H1 (cell line): ENCODE measurements at regions not wholly inside any gene's neighbourhood (a gene's known extent, or its start where the extent isn't known, plus 50 kb on each side); places are given as distances from the start of the nearest gene placed in this dataset.

Source experiments
- CTCF ChIA-PET: fragments of 300-600 bp; sonication (Branson Sonifier 250); formaldehyde crosslinking; loops from one replicate; lab custom pipeline; 2021; ENCODE audit not compliant: partially characterized antibody; lab: Charles Lee
- POLR2A ChIA-PET: fragments of 300-600 bp; sonication (Branson Sonifier 250); formaldehyde crosslinking; loops from one replicate; lab custom pipeline; 2021; ENCODE audit warnings: inconsistent platforms; ENCODE audit not compliant: partially characterized antibody; lab: Charles Lee
- DNase-seq, 2 experiments: peaks; one replicate each; pipeline versions ENCODE4 v3.0.0 to v3.0.0-alpha.2; 2010 to 2022; ENCODE audit warnings: low spot score in 2 of 2, low read depth in 1 of 2, mixed read lengths in 1 of 2
- FAIRE-seq: peaks from 2 replicates; lab custom pipeline; 2011; peaks lifted over from hg19 to GRCh38; lab: Jason Lieb, UNC
- H2AFZ ChIP-seq: 2 replicates; pipeline ENCODE4 v1.8.1; 2012; ENCODE audit warnings: low read length, inconsistent platforms
- H2AK5ac ChIP-seq: 2 replicates; pipeline ENCODE4 v1.6.1; 2013; ENCODE audit warnings: low read depth, low read length
- H2BK120ac ChIP-seq: replicated peaks from 2 replicates; pipeline ENCODE3; 2013; ENCODE audit warnings: low read depth, low read length, inconsistent platforms
- H2BK12ac ChIP-seq: 2 replicates; pipeline ENCODE4 v1.6.1; 2013; ENCODE audit warnings: low read depth, low read length
- H2BK15ac ChIP-seq: 2 replicates; pipeline ENCODE4 v1.6.1; 2013; ENCODE audit warnings: low read length
- H2BK20ac ChIP-seq: 2 replicates; pipeline ENCODE4 v1.6.1; 2013; ENCODE audit warnings: low read length
- H2BK5ac ChIP-seq: 2 replicates; pipeline ENCODE4 v1.6.1; 2013; ENCODE audit warnings: low read depth, low read length
- H3K14ac ChIP-seq: 2 replicates; pipeline ENCODE4 v1.6.1; 2013; ENCODE audit warnings: inconsistent platforms; ENCODE audit not compliant: insufficient read length
- H3K18ac ChIP-seq: 2 replicates; pipeline ENCODE4 v1.6.1; 2013; ENCODE audit warnings: low read length; ENCODE audit errors: extremely low read depth
- H3K23ac ChIP-seq: 2 replicates; pipeline ENCODE4 v1.6.1; 2013; ENCODE audit warnings: inconsistent platforms; ENCODE audit not compliant: insufficient read length
- H3K23me2 ChIP-seq: 2 replicates; pipeline ENCODE4 v1.6.1; 2013; ENCODE audit warnings: low read depth, low read length
- H3K27ac ChIP-seq: 2 replicates; pipeline ENCODE4 v1.6.1; 2011; ENCODE audit warnings: low read depth, low read length, inconsistent platforms
- H3K27me3 ChIP-seq, 4 experiments: replicated peaks in 1 of 4; 1 replicate in 1 of 4; 2 replicates in 3 of 4; pipeline versions ENCODE4 v1.6.1 to v1.8.1; 2011 to 2013; ENCODE audit warnings: low read length in 3 of 4, mild to moderate bottlenecking in 3 of 4, inconsistent platforms in 2 of 4, mixed read lengths in 2 of 4, moderate library complexity in 1 of 4; ENCODE audit not compliant: control insufficient read depth in 3 of 4, insufficient read depth in 3 of 4; ENCODE audit errors: extremely low read depth in 1 of 4
- H3K36me3 ChIP-seq, 4 experiments: 2 replicates each; pipeline versions ENCODE4 v1.6.1 to v1.8.1; 2011 to 2013; ENCODE audit warnings: mild to moderate bottlenecking in 4 of 4, low read length in 3 of 4, moderate library complexity in 2 of 4, control low read depth in 1 of 4, inconsistent platforms in 1 of 4; ENCODE audit not compliant: insufficient read depth in 4 of 4, control insufficient read depth in 2 of 4
- H3K4ac ChIP-seq: replicated peaks from 2 replicates; pipeline ENCODE3; 2013; ENCODE audit warnings: low read length, low read depth, mixed read lengths, inconsistent platforms; ENCODE audit not compliant: insufficient read length
- H3K4me1 ChIP-seq, 4 experiments: replicated peaks in 1 of 4; 1 replicate in 1 of 4; 2 replicates in 3 of 4; pipeline versions ENCODE4 v1.6.1 to v1.8.1; 2011 to 2013; ENCODE audit warnings: low read length in 3 of 4, inconsistent platforms in 2 of 4, mixed read lengths in 1 of 4; ENCODE audit not compliant: insufficient read depth in 4 of 4, control insufficient read depth in 3 of 4
- H3K4me2 ChIP-seq, 2 experiments: 2 replicates each; pipeline versions ENCODE4 v1.6.1 to v1.8.1; 2011 to 2013; ENCODE audit warnings: low read depth in 2 of 2, low read length in 2 of 2, control low read depth in 1 of 2, inconsistent platforms in 1 of 2, mild to moderate bottlenecking in 1 of 2; ENCODE audit not compliant: insufficient read depth in 1 of 2
- H3K4me3 ChIP-seq, 4 experiments: fragments of 200-600, 300-600 bp in 1 of 4; sonication (generic), shearing (Covaris generic), sonication (Bioruptor Twin) in 1 of 4; 2 replicates each; pipeline versions ENCODE4 v1.5.1 to v1.8.1; 2011 to 2016; ENCODE audit warnings: low read length in 4 of 4, low read depth in 3 of 4, control low read depth in 2 of 4, inconsistent platforms in 2 of 4, mild to moderate bottlenecking in 2 of 4, mixed read lengths in 1 of 4, moderate library complexity in 1 of 4; ENCODE audit not compliant: insufficient read depth in 2 of 4; ENCODE audit errors: extremely low read depth in 1 of 4
- H3K56ac ChIP-seq: replicated peaks from 2 replicates; pipeline ENCODE3; 2013; ENCODE audit warnings: low read depth, mild to moderate bottlenecking, mixed read lengths, low read length, inconsistent platforms; ENCODE audit not compliant: insufficient read length
- H3K79me1 ChIP-seq: 2 replicates; pipeline ENCODE4 v1.6.1; 2013; ENCODE audit warnings: low read depth, low read length, control low read depth
- H3K79me2 ChIP-seq, 2 experiments: 2 replicates each; pipeline versions ENCODE4 v1.6.1 to v1.8.1; 2012 to 2013; ENCODE audit warnings: low read length in 2 of 2, mild to moderate bottlenecking in 2 of 2, inconsistent platforms in 1 of 2; ENCODE audit not compliant: insufficient read depth in 2 of 2, control insufficient read depth in 1 of 2
- H3K9ac ChIP-seq, 4 experiments: replicated peaks in 1 of 4; 1 replicate in 1 of 4; 2 replicates in 3 of 4; pipeline versions ENCODE4 v1.6.1 to v1.8.1; 2011 to 2013; ENCODE audit warnings: low read depth in 3 of 4, low read length in 3 of 4, control low read depth in 2 of 4, mild to moderate bottlenecking in 2 of 4, moderate library complexity in 2 of 4, inconsistent platforms in 1 of 4; ENCODE audit errors: extremely low read depth in 1 of 4
- H3K9me3 ChIP-seq, 2 experiments: 2 replicates each; pipeline versions ENCODE4 v1.6.1 to v1.8.1; 2012 to 2013; ENCODE audit warnings: mild to moderate bottlenecking in 2 of 2, moderate library complexity in 2 of 2, control low read depth in 1 of 2, inconsistent platforms in 1 of 2, low read depth in 1 of 2, low read length in 1 of 2, mixed read lengths in 1 of 2; ENCODE audit not compliant: insufficient read depth in 2 of 2
- H4K20me1 ChIP-seq, 2 experiments: replicated peaks in 1 of 2; 2 replicates each; pipeline versions ENCODE3 to v1.8.1; 2011 to 2013; ENCODE audit warnings: inconsistent platforms in 2 of 2, low read length in 2 of 2, mild to moderate bottlenecking in 1 of 2; ENCODE audit not compliant: insufficient read depth in 2 of 2, control insufficient read depth in 1 of 2
- H4K5ac ChIP-seq: 2 replicates; pipeline ENCODE4 v1.6.1; 2013; ENCODE audit warnings: low read length, low read depth, mixed read lengths, inconsistent platforms; ENCODE audit not compliant: insufficient read length
- H4K8ac ChIP-seq: 2 replicates; pipeline ENCODE4 v1.8.0; 2013; ENCODE audit warnings: mild to moderate bottlenecking, moderate library complexity, low read length, inconsistent platforms; ENCODE audit not compliant: insufficient read depth; ENCODE audit errors: extremely low read depth
- H4K91ac ChIP-seq: replicated peaks from 2 replicates; pipeline ENCODE3; 2013; ENCODE audit warnings: low read length, mixed read lengths, inconsistent platforms; ENCODE audit not compliant: insufficient read length
- RBBP5 ChIP-seq: IDR thresholded peaks from 2 replicates; pipeline ENCODE4 v1.7.1; 2012; ENCODE audit warnings: low read depth, mild to moderate bottlenecking, inconsistent platforms, low read length, moderate library complexity, borderline replicate concordance
- WGBS, 2 experiments: shearing (Covaris generic) in 1 of 2; methylation state at CpG; one replicate each; pipeline versions ENCODE4 v1.1.6 to v1.1.7; 2013 to 2015; ENCODE audit warnings: low lambda C conversion rate in 2 of 2, mixed read lengths in 2 of 2, inconsistent platforms in 1 of 2, low coverage in 1 of 2, missing lambda C conversion rate in 1 of 2; ENCODE audit not compliant: insufficient replicate concordance in 2 of 2, insufficient coverage in 1 of 2, insufficient read length in 1 of 2; ENCODE audit errors: extremely low coverage in 1 of 2, missing lambda C conversion rate in 1 of 2; 5-methylcytosine and 5-hydroxymethylcytosine counted together

- Histone ChIP-seq H3K14ac (no peak overlapping the region), H3K9ac (no peak overlapping the region), H2BK5ac (no peak overlapping the region), H2BK12ac (no peak overlapping the region), H3K23me2 (no peaks in the 10 kb centered on the region), H2AK5ac (no peak overlapping the region), H3K36me3 (no peaks in the 10 kb centered on the region), H2BK15ac (no peak overlapping the region), H3K9me3 (no peaks in the 10 kb centered on the region), H2BK20ac (no peak overlapping the region), H3K56ac (no peak overlapping the region), H4K91ac (no peak overlapping the region), H3K18ac (no peak overlapping the region), H4K5ac (no peak overlapping the region), H3K79me2 (no peaks in the 10 kb centered on the region)
- ChIA-PET POLR2A (no interaction called here), CTCF (interaction anchor here (0.8 to 1.7 kb wide), 2 partner anchors 22 to 23 kb away, joined by 3 to 6 read pairs; no protein-coding TSS in a partner anchor)
- no peak for FAIRE-seq
- no peak for TF ChIP-seq RBBP5
- TF ChIP-seq, all 59 proteins: peak for 0
- no peak for DNase-seq
- Histone ChIP-seq H3K4ac (no peak overlapping the region), H3K79me1 (no peaks in the 10 kb centered on the region), H2AFZ (no peak overlapping the region), H2BK120ac (no peak overlapping the region), H3K4me2 (no peak overlapping the region), H3K27ac (no peak overlapping the region), H4K20me1 (peaks cover 0 to 7% of the 10 kb centered on the region in 2 experiments), H3K4me1 (peaks cover 0 to 3% (median under 1%) of the 10 kb centered on the region in 4 experiments; a peak in 2 of 7 replicates), H3K4me3 (no peak overlapping the region), H4K8ac (no peak overlapping the region), H3K27me3 (peaks cover 0 to 2% (median 0%) of the 10 kb centered on the region in 4 experiments; a peak in 3 of 7 replicates), H3K23ac (no peak overlapping the region)
- 86% methylated on average over 9 of the region's 9 CpGs; no CpG with 5 or more reads in 1 of the 2 experiments for WGBS, 2 experiments
Observed at GRCh38 chr17:79368521-79368920, 242.3 kb downstream of the RBFOX3 start.
